HG03060 (cell line): ENCODE measurements at regions not wholly inside any gene's neighbourhood (a gene's known extent, or its start where the extent isn't known, plus 50 kb on each side); places are given as distances from the start of the nearest gene placed in this dataset.

ENCODE experiments used
- ATAC-seq: cut with Tn5 transposase; IDR thresholded peaks from one replicate; pipeline ENCODE4 v1.9.1; 2021; ENCODE audit warnings: low read depth, moderate number of reproducible peaks; ENCODE audit not compliant: unreplicated experiment

- ATAC-seq = no peak
Observed at GRCh38 chr13:50344717-50345116, 329.5 kb downstream of the KCNRG start.

- ATAC-seq = no peak
Observed at GRCh38 chr13:50345804-50346203, 330.6 kb downstream of the KCNRG start.

- no peak for ATAC-seq
Observed at GRCh38 chr13:50348371-50348770, 333.1 kb downstream of the KCNRG start.

GRCh38 chr13:50352720-50353480 is 337.7 kb downstream of the KCNRG start:
- no peak for ATAC-seq

GRCh38 chr13:50353651-50354415 is 338.6 kb downstream of the KCNRG start:
- no peak for ATAC-seq

GRCh38 chr13:50355797-50356196 is 340.6 kb downstream of the KCNRG start:
- ATAC-seq = no peak

- no peak for ATAC-seq
Observed at GRCh38 chr13:50357136-50357535, 341.9 kb downstream of the KCNRG start.

GRCh38 chr13:50357586-50358118 is 342.4 kb downstream of the KCNRG start:
- no peak for ATAC-seq

GRCh38 chr13:50358231-50359040 is 343.2 kb downstream of the KCNRG start:
- ATAC-seq = no peak

GRCh38 chr13:50359041-50359367 is 343.8 kb downstream of the KCNRG start:
- no peak for ATAC-seq

GRCh38 chr13:50359779-50360178 is 344.5 kb downstream of the KCNRG start:
- no peak for ATAC-seq

GRCh38 chr13:50360637-50361036 is 345.4 kb downstream of the KCNRG start:
- no peak for ATAC-seq

GRCh38 chr13:50361282-50361681 is 346.0 kb downstream of the KCNRG start:
- ATAC-seq = no peak

- peak; percentile 39 for ATAC-seq
Observed at GRCh38 chr13:50365408-50366391, 350.5 kb downstream of the KCNRG start.

- ATAC-seq = peak; percentile 46
Observed at GRCh38 chr13:50366488-50367174, 351.4 kb downstream of the KCNRG start.

- ATAC-seq = no peak
Observed at GRCh38 chr13:50369646-50370045, 354.4 kb downstream of the KCNRG start.

- peak; percentile 48 for ATAC-seq
Observed at GRCh38 chr13:50370303-50370950, 355.2 kb downstream of the KCNRG start.

GRCh38 chr13:50374517-50374916 is 359.3 kb downstream of the KCNRG start:
- ATAC-seq = no peak

- ATAC-seq = no peak
Observed at GRCh38 chr13:50375792-50376191, 360.5 kb downstream of the KCNRG start.
